Astrocyte of the hippocampus (primary cell): ENCODE measurements at regions not wholly inside any gene's neighbourhood (a gene's known extent, or its start where the extent isn't known, plus 50 kb on each side); places are given as distances from the start of the nearest gene placed in this dataset.
A peak's percentile ranks its signal among the peaks of the same experiment; 100 is the strongest.
"Not testable (repeated sequence)": the region's sequence is repeated elsewhere in the genome, so short reads cannot be mapped to it uniquely, and the experiment has no call there.

Experiments used
- DNase-seq: peaks from one replicate; pipeline ENCODE4 v3.0.0; 2011; ENCODE audit warnings: low read depth, low spot score

GRCh38 chr1:95518310-95518709 is 284.3 kb downstream of the RWDD3 start:
- DNase-seq: no peak

DNA sequence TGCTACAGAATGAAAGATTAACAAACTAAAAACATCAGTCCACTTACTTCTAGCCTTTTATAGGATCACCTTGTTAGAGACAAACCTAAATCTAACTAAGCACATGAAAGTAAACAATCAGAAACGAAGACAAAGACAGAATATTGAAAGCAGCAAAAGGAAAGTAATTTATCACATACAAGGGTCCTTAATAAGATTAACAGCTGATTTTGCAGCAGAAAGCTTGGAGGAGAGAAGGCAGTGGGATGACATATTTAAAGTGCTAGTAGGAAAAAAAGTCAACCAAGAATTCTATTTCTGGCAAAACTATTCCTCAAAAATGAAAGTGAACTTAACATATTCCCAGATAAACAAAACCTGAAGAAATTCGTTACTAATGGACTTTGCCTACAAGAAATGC is 286.4 kb downstream of the RWDD3 start:
- no peak for DNase-seq

DNA sequence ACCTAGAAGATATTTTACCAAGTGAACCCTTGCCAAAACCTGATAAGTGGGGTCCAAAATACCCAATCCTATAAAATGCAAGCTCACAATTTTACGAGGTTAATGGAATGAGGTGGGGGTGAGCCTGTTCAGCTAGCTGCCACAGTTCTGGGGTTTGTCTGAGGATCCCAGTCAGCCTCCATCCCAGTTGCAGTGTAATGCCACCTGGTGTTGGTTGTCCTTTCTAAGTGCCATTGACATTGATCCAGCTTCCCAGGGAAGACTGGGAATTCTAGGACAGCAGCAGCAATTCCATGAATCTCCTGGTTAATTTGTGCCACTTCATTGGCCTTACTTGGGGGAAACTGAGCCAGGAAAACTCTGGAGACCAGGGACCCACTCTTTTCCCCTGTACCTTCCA is 298.3 kb downstream of the RWDD3 start:
- no peak for DNase-seq

DNA sequence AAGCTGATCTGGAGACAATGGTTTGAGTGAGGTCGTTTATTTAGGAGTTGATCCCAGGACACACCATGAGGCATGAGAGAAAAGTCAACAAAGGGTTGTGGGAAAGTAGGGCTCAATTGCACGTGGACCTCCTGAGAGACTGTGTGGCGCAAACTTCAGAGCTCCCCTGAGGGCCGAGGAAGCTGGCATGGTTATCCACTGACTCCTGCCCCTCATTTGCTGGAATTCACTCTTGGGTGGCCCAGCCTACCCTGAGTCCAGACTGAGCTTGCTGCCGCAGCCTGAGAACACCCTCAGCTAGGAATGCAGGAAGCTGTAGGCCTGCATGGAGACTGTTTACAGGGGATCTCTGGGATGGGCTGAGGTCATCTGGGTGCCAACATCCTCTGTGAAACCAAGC is 301.0 kb downstream of the RWDD3 start:
- peak; percentile 7 for DNase-seq

GRCh38 chr1:95535614-95536013 is 301.6 kb downstream of the RWDD3 start:
- DNase-seq: no peak

DNA sequence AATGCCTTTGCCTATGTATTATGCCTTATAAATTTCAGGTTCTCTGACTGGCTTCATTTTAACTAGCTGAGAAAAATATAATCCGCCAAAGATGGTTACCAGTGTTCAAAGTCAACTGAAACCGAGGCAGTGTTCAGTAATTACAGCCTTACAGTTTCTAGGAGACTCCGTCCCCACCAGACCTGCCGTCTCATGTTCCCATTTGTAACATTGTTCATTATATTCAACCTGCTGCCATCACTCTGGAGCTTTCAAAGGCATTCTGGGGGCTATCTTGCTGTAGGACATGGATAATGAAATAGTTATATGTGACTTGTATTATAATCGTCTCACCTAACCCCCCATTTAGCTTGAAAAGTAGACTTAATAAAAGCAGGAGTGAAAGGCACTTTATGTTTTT is 302.5 kb downstream of the RWDD3 start:
- no peak for DNase-seq

- DNase-seq: no peak
Measured at GRCh38 chr1:95537176-95537575, 303.2 kb downstream of the RWDD3 start.

DNA sequence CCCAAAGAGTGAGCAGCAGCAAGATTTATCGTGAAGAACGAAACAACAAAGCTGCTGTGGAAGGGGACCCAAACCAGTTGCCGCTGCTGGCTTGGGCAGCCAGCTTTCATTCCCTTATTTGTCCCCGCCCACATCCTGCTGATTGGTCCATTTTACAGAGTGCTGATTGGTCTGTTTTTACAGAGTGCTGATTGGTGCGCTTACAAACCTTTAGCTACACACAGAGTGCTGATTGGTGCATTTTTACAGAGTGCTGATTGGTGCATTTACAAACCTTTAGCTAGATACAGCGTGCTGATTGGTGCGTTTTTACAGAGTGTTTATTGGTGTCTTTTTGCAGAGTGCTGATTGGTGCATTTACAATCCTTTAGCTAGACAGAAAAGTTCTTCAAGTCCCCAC is 304.2 kb downstream of the RWDD3 start:
- not testable (repeated sequence) for DNase-seq

DNA sequence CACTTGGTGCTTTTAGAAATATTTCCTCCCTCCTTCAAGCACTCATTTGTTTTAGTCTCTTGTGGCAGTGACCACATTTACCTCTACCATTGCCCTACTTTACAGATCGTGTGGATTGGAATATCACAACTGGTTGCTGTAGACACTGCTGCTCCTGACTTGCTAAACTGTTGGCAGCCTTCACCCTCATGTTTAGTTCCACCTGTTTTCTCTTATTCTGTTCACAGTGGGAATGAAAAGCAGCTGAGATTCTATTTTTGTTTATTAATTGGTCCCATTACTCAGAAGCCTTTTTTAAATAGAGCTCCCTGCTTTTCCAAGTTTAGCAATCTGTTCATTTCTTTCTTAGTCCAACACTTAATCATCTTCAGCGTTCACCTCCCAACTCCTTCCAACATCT is 308.9 kb downstream of the RWDD3 start:
- DNase-seq: no peak

GRCh38 chr1:95547005-95547404 is 313.0 kb downstream of the RWDD3 start:
- DNase-seq: no peak

GRCh38 chr1:95548211-95548610 is 314.2 kb downstream of the RWDD3 start:
- DNase-seq: no peak

DNA sequence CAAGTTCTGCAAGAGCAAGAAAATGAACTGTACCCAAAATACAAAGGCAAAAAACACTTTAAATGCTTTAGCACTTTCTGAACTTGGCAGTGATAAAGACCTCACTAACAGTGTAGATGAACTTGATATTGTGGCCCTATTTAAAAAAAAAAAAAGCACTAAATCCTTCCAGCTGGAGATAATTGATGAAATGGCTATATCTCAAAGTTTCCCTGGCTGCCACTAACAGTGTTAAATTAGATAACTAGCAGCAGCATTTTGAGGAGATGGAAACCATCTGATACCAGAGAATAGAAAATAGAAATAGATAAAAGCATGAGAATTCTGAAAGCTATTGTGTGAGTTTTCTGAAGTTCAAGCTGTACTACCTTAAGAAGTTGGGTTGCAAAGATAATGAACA is 317.2 kb downstream of the RWDD3 start:
- no peak for DNase-seq

DNA sequence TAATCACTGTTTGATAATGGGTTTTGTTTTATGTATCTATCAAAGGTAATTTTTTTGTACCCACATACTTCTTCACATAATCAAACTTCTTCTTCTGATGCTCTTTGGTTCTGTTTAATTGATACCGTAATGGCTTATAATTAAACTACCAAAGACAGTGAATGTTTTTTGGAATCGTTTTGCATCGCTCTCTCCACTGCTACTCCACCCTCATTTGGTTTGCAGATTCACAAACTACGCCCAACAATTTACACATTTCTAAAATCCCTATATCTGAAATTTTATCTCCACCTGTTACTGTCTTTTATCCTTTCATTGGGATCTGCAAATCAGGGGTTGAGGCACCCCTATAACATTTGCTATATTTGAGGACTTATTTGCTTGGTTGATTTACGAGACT is 319.6 kb downstream of the RWDD3 start:
- no peak for DNase-seq

DNA sequence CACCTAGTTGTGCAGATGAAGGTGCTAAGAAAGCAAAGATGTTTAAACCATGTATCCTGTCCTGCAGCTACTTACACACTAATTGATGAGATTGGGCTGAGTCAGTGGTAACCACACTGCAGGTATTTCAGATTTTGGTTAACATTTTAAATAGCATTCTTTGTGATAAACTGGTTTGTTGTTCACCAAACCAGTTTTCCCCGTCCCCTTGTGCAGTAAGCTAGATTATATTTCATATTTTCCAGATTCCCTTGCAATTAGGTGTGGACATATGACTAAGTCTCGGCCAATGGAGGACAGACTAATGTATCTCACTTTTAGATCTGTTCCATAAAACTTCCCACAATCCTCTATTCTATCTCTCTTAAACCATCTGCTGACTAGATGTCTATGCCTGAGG is 320.4 kb downstream of the RWDD3 start:
- DNase-seq: no peak

DNA sequence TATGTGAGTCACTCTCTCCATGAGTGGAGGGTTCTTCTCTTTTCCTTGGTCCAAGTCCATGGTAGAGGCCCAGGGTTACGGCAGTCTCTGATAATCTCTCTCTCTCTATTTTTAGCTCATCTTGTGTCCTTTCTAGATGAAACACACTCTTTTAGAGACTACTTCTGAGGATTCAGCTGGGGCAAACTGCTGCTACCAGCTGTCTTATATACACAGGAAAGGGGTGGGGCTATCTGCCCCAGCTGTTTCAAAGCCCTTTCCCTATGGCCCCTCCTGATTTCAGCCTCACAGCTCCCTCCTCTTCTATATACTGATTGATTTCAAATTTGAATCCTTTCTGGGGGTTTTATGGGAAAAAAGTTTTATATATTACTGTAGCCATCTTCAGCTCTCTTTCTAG is 324.8 kb downstream of the RWDD3 start:
- no peak for DNase-seq

- DNase-seq: no peak
Measured at GRCh38 chr1:95561346-95561745, 327.3 kb downstream of the RWDD3 start.

- no peak for DNase-seq
Measured at GRCh38 chr1:95562230-95562629, 328.2 kb downstream of the RWDD3 start.

DNA sequence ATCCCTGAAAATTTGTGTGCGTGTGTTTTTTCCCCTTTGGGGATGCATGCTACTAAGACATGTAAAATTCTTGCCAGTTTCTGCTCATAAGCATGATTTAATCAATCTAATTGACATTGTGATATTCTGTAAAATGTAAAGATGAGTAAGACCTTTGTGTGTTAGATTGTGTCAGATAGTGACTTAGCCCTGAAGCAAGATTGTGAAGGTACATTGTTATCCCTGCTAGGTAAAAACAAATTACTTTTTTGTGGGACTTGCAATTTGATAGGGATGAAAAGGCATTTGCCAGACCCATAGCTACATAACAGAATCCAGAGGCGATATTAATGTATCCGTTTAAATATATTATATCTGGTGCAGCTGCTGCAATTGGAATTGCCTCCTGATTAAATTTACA is 338.0 kb downstream of the RWDD3 start:
- no peak for DNase-seq

DNA sequence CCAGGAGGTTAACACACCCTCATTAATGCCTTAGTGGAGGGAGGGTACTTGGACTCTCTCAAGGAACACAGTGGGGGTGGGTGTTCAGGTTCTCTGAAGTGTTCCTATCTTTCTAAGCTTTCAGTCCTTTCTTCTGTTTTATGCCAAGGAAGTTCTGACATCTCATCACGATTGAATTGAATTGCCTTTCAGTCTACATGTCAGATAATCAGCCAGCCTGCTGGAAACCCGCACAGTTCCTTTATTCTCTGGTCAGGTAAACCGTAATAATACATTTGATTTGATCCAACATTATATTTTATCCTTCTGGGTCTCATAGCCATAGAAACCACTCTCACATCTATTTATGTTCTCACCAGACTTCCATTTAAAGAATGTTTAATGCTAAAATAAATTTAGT is 339.0 kb downstream of the RWDD3 start:
- DNase-seq: no peak

GRCh38 chr1:95575291-95575690 is 341.3 kb downstream of the RWDD3 start:
- DNase-seq: no peak

DNA sequence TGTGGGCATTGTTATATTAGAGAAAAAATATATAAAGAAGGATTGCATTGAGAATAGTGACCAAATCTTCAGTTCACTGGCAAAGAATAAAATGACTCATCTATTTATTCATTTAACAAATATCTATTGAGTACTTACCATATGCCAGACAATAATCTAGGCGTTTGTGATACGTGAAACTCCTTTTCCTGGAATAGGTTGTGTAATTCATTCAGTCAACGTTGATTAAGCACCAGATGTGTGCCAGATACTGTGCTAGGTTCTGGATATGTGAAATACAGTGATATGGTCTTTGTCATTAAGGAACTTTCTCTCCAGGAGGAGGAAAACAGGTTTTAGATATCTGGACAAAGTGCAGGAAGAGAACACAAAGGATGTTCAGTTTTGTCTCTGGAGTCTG is 344.5 kb downstream of the RWDD3 start:
- no peak for DNase-seq

- DNase-seq: no peak
Measured at GRCh38 chr1:95582191-95582590, 348.2 kb downstream of the RWDD3 start.

DNA sequence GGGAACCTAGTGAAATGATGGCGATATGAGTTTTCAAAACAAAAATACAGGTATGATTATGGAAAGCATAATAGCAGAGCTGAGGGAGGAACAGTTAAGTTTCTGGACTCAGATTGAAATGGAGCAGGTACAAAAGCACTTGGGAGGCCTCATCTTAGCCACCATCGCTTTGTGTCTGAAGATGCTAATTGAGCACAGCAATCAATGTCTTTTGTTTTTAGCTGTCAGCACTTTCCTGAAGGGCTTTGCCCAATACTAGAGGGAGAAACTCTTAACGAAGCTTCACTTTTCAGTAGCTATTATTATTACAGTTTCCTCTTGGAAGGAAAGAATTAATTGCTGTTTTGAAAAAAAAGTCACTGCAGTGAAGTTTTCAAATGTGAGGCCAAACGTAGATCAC is 348.7 kb downstream of the RWDD3 start:
- no peak for DNase-seq

DNA sequence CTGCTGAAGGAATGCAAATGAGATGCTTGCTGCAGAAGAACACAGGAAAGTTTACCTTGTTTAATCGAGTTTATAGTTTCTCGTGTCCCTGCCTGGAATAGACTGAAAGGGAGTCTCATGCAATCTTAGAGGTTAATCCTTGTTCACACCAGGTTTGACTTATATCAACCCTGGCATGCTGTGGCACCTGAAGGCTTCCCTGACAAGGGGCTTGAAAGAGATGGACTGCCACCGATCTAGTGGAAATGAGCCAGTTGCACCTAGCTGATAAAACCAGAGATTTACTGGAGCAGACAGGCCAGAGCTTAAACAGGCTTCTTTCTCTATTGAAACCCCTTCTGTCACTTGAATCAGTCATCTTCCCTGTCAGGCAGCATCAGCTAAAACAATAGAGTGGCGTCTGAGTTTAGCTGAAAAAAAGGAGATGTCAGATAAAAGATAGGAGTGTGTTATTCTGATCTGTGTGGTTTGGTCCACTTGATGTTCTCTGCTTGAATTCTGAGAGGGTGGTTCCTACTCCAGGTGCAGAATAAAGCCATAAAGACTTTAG is 349.7 kb downstream of the RWDD3 start:
- no peak for DNase-seq

- no peak for DNase-seq
Measured at GRCh38 chr1:95584315-95584714, 350.3 kb downstream of the RWDD3 start.
